ENCODE measurements at regions not wholly inside any gene's neighbourhood (a gene's known extent, or its start where the extent isn't known, plus 50 kb on each side); places are given as distances from the start of the nearest gene placed in this dataset.
A peak's percentile ranks its signal among the peaks of the same experiment; 100 is the strongest.
"Not testable (repeated sequence)": the region's sequence is repeated elsewhere in the genome, so short reads cannot be mapped to it uniquely, and the experiment has no call there.

- TF ChIP-seq CTCF (IDR thresholded peaks at IDR 0.05; ENCODE audit: extremely low read depth, insufficient read depth, missing control alignments), result no peak
- DNase-seq (ENCODE audit: low spot score), result no peak
- in situ Hi-C loops (cut with MboI; ENCODE audit: low pct_unique_long_range_greater_than_20kb, low sequenced_read_pairs, unreplicated experiment), result loop anchor here (25.0 kb wide), 1 partner anchor 366 kb away; no protein-coding TSS in a partner anchor
Observed at GRCh38 chr6:119728220-119728750, 378.7 kb upstream of the MAN1A1 start.

GRCh38 chr6:119727504-119728219, 378.1 kb upstream of the MAN1A1 start:
- in situ Hi-C loops (cut with MboI; ENCODE audit: low pct_unique_long_range_greater_than_20kb, low sequenced_read_pairs, unreplicated experiment), result loop anchor here (25.0 kb wide), 1 partner anchor 365 kb away; no protein-coding TSS in a partner anchor
- TF ChIP-seq CTCF (IDR thresholded peaks at IDR 0.05; ENCODE audit: extremely low read depth, insufficient read depth, missing control alignments), result no peak
- no peak for DNase-seq (ENCODE audit: low spot score)

- DNase-seq (ENCODE audit: low spot score), result not testable (repeated sequence)
- in situ Hi-C loops (cut with MboI; ENCODE audit: low pct_unique_long_range_greater_than_20kb, low sequenced_read_pairs, unreplicated experiment), result loop anchor here (25.0 kb wide), 1 partner anchor 365 kb away; no protein-coding TSS in a partner anchor
Observed at GRCh38 chr6:119726912-119727311, 377.4 kb upstream of the MAN1A1 start.

- no peak for DNase-seq (ENCODE audit: low spot score)
- TF ChIP-seq CTCF (IDR thresholded peaks at IDR 0.05; ENCODE audit: extremely low read depth, insufficient read depth, missing control alignments), result no peak
- in situ Hi-C loops (cut with MboI; ENCODE audit: low pct_unique_long_range_greater_than_20kb, low sequenced_read_pairs, unreplicated experiment), result loop anchor here (25.0 kb wide), 1 partner anchor 364 kb away; no protein-coding TSS in a partner anchor
Observed at GRCh38 chr6:119726086-119726485, 376.5 kb upstream of the MAN1A1 start.

GRCh38 chr6:119720160-119720559, 370.6 kb upstream of the MAN1A1 start:
- in situ Hi-C loops (cut with MboI; ENCODE audit: low pct_unique_long_range_greater_than_20kb, low sequenced_read_pairs, unreplicated experiment), result no loop called here
- no peak for DNase-seq (ENCODE audit: low spot score)
- peak; percentile 17 for TF ChIP-seq CTCF (IDR thresholded peaks at IDR 0.05; ENCODE audit: extremely low read depth, insufficient read depth, missing control alignments)

- in situ Hi-C loops (cut with MboI; ENCODE audit: low pct_unique_long_range_greater_than_20kb, low sequenced_read_pairs, unreplicated experiment), result no loop called here
- no peak for DNase-seq (ENCODE audit: low spot score)
- no peak for TF ChIP-seq CTCF (IDR thresholded peaks at IDR 0.05; ENCODE audit: extremely low read depth, insufficient read depth, missing control alignments)
Observed at GRCh38 chr6:119717942-119718341, 368.4 kb upstream of the MAN1A1 start.

- no peak for TF ChIP-seq CTCF (IDR thresholded peaks at IDR 0.05; ENCODE audit: extremely low read depth, insufficient read depth, missing control alignments)
- in situ Hi-C loops (cut with MboI; ENCODE audit: low pct_unique_long_range_greater_than_20kb, low sequenced_read_pairs, unreplicated experiment), result no loop called here
- DNase-seq (ENCODE audit: low spot score), result no peak
Observed at GRCh38 chr6:119716668-119717270, 367.2 kb upstream of the MAN1A1 start.

All from GM13977 (cell line).